ENCODE measurements at regions not wholly inside any gene's neighbourhood (a gene's known extent, or its start where the extent isn't known, plus 50 kb on each side); places are given as distances from the start of the nearest gene placed in this dataset.

DNA sequence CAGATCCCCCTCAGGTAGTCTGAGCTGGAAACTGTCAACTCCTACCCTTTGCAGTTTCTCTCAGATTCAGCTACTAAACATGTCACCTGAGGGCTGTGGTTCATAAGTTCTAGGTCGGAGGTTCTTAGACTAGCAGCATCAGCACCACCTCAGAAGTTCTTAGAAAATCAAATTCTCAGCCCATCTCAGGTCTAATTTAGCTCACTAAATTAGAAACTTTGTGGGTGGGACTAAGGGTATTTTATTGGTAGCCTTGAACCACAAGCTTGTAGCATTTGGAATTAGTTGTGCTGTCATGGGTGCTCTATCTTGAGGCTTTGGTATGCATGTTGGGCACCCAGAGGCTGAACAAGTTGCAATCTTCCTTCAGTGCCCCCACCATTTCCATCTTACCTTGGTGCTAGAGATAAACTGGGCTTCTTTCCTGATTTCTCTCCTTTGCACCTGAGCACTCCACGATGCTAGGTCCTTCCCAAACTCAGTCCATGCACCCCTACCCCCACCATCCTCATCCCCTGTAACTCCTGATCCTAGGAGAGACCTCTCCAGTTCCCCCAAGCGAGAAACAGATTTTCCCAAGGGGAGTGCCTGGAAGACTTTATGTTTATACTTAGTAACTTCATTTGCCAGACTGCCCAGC lies 54.2 kb downstream of the S1PR1 start:
- no peaks in the 10 kb centered on the region for H3K79me2 ChIP-seq (ENCODE audit: control insufficient read depth in 1 of 2, insufficient read depth in 2 of 2, low read length in 2 of 2)
- no peak overlapping the region for H4K91ac ChIP-seq (replicated peaks; ENCODE audit: insufficient read length, low read length)
- CTCF ChIA-PET (ENCODE audit: partially characterized antibody) = interaction anchor here (0.6 to 7.3 kb wide), 14 partner anchors 9 to 369 kb away, joined by 3 to 82 read pairs (median 4); partner anchors contain the start of gene S1PR1
- no peak overlapping the region for H4K8ac ChIP-seq (ENCODE audit: extremely low read depth, insufficient read depth, low read length)
- no peaks in the 10 kb centered on the region for H3K27me3 ChIP-seq (replicated peaks in 1 of 4; ENCODE audit: control insufficient read depth in 3 of 4, extremely low read depth in 1 of 4, insufficient read depth in 3 of 4, low read length in 3 of 4)
- H3K27ac ChIP-seq (ENCODE audit: low read depth, low read length) = no peak overlapping the region
- H3K23me2 ChIP-seq (ENCODE audit: low read depth, low read length) = no peaks in the 10 kb centered on the region
- no peak overlapping the region for H4K5ac ChIP-seq (ENCODE audit: insufficient read length, low read depth, low read length)
- no peak overlapping the region for H3K9ac ChIP-seq (replicated peaks in 1 of 4; ENCODE audit: extremely low read depth in 1 of 4, low read depth in 3 of 4, low read length in 3 of 4)
- 92% methylated on average over 3 of the region's 3 CpGs; no CpG with 5 or more reads in 1 of the 2 experiments for WGBS, 2 experiments (ENCODE audit: extremely low coverage in 1 of 2, insufficient coverage in 1 of 2, insufficient read length in 1 of 2, insufficient replicate concordance in 2 of 2, low coverage in 1 of 2, low lambda C conversion rate in 2 of 2, missing lambda C conversion rate in 1 of 2)
- H2BK15ac ChIP-seq (ENCODE audit: low read length) = no peak overlapping the region
- H3K4me2 ChIP-seq (ENCODE audit: insufficient read depth in 1 of 2, low read depth in 2 of 2, low read length in 2 of 2) = no peak overlapping the region
- peaks cover 0 to 4% (median 2%) of the 10 kb centered on the region in 4 experiments; a peak in 2 of 7 replicates for H3K4me1 ChIP-seq (replicated peaks in 1 of 4; ENCODE audit: control insufficient read depth in 3 of 4, insufficient read depth in 4 of 4, low read length in 3 of 4)
- H2BK5ac ChIP-seq (ENCODE audit: low read depth, low read length) = no peak overlapping the region
- H3K36me3 ChIP-seq (ENCODE audit: control insufficient read depth in 2 of 4, insufficient read depth in 4 of 4, low read length in 3 of 4) = no peaks in the 10 kb centered on the region
- H2BK12ac ChIP-seq (ENCODE audit: low read depth, low read length) = no peak overlapping the region
- H3K4ac ChIP-seq (replicated peaks; ENCODE audit: insufficient read length, low read depth, low read length) = no peak overlapping the region
- H3K79me1 ChIP-seq (ENCODE audit: low read depth, low read length) = no peaks in the 10 kb centered on the region
- H2BK120ac ChIP-seq (replicated peaks; ENCODE audit: low read depth, low read length) = no peak overlapping the region
- H2BK20ac ChIP-seq (ENCODE audit: low read length) = no peak overlapping the region
- H3K14ac ChIP-seq (ENCODE audit: insufficient read length) = no peak overlapping the region
- H3K56ac ChIP-seq (replicated peaks; ENCODE audit: insufficient read length, low read depth, low read length) = no peak overlapping the region
- FAIRE-seq (no peak), DNase-seq (ENCODE audit: low read depth in 1 of 2, low spot score in 2 of 2) (no peak)
- H3K4me3 ChIP-seq (ENCODE audit: extremely low read depth in 1 of 4, insufficient read depth in 2 of 4, low read depth in 3 of 4, low read length in 4 of 4) = no peak overlapping the region
- POLR2A ChIA-PET (ENCODE audit: partially characterized antibody) = no interaction called here
- H2AFZ ChIP-seq (ENCODE audit: low read length) = peak overlapping the region; percentile 61; the same call in 1 of the 2 replicates
- H3K9me3 ChIP-seq (ENCODE audit: insufficient read depth in 2 of 2, low read depth in 1 of 2, low read length in 1 of 2) = no peaks in the 10 kb centered on the region
- H3K18ac ChIP-seq (ENCODE audit: extremely low read depth, low read length) = no peak overlapping the region
- no peak overlapping the region for H2AK5ac ChIP-seq (ENCODE audit: low read depth, low read length)
- no peak overlapping the region for H3K23ac ChIP-seq (ENCODE audit: insufficient read length)
- H4K20me1 ChIP-seq (replicated peaks in 1 of 2; ENCODE audit: control insufficient read depth in 1 of 2, insufficient read depth in 2 of 2, low read length in 2 of 2) = no peaks in the 10 kb centered on the region
- no peak for TF ChIP-seq NANOG (IDR thresholded peaks at IDR 0.05; ENCODE audit: insufficient read depth, low read depth, low read length, poor library complexity, severe bottlenecking)
- TF ChIP-seq RAD21 (IDR thresholded peaks at IDR 0.05 in 1 of 2, conservative IDR thresholded peaks at IDR 0.05 in 1 of 2; ENCODE audit: low read depth in 2 of 2, low read length in 2 of 2) = no peak
- no peak for TF ChIP-seq HDAC2 (IDR thresholded peaks at IDR 0.05; ENCODE audit: borderline replicate concordance in 1 of 2, low read depth in 2 of 2, low read length in 2 of 2)
- no peak for TF ChIP-seq TBP (IDR thresholded peaks at IDR 0.05; ENCODE audit: low read depth, low read length)
- no peak for TF ChIP-seq TAF7 (optimal IDR thresholded peaks at IDR 0.05; ENCODE audit: borderline replicate concordance, low read depth, low read length)
- TF ChIP-seq, protein P1, sequence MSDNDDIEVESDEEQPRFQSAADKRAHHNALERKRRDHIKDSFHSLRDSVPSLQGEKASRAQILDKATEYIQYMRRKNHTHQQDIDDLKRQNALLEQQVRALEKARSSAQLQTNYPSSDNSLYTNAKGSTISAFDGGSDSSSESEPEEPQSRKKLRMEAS (IDR thresholded peaks at IDR 0.05) = no peak
- TF ChIP-seq EP300 (IDR thresholded peaks at IDR 0.05; ENCODE audit: borderline replicate concordance in 1 of 2, low read depth in 2 of 2, low read length in 2 of 2) = no peak
- no peak for TF ChIP-seq PHF8 (conservative IDR thresholded peaks at IDR 0.05; ENCODE audit: low read depth, low read length)
- no peak for TF ChIP-seq SIX5 (IDR thresholded peaks at IDR 0.05; ENCODE audit: low read depth, low read length)
- no peak for TF ChIP-seq SUZ12 (IDR thresholded peaks at IDR 0.05; ENCODE audit: low read length)
- TF ChIP-seq RBBP5 (IDR thresholded peaks at IDR 0.05; ENCODE audit: borderline replicate concordance, low read depth, low read length) = no peak
- TF ChIP-seq FOSL1 (IDR thresholded peaks at IDR 0.05; ENCODE audit: insufficient read depth, low read depth, low read length) = no peak
